ENCODE measurements at regions not wholly inside any gene's neighbourhood (a gene's known extent, or its start where the extent isn't known, plus 50 kb on each side); places are given as distances from the start of the nearest gene placed in this dataset.

DNA sequence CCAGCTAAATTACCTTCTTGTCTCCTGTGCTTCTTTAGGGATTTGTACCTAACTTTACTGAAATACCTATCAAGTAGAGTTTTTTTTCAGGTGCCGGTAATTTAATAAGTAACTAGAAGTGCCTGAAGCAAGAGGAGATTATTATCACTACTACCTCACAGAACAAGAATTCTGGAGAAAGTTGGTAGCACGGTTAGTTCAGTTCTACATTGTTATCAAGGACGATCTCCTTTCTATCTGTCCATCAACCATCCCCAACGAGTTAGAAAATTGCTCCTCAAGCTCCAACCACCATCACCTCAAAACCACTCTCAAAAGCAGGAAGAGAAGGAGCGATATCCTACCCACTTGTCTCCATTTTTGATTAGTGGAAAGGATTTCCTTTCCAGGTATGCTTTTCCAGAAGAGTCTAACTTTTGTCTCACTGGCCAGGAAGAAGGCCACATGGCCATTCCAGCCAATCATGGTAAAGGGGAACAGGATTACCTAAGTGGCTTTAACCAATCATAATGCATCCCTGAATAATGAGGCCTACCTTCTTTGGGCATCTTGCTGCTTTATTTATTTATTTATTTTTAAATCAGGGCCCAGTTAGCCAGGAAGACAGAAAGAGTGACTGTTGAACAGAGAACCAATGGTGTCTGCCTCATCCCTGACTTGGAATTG, 265.2 kb downstream of the SNX13 start:
- DNase-seq (ENCODE audit: insufficient read length, low spot score): no peak
- FAIRE-seq: no peak
- TF ChIP-seq POLR2A (IDR thresholded peaks at IDR 0.05; ENCODE audit: low read depth, low read length): no peak
- TF ChIP-seq POLR2AphosphoS5 (IDR thresholded peaks at IDR 0.05; ENCODE audit: low read depth, low read length): no peak
- no peak for TF ChIP-seq SPI1 (IDR thresholded peaks at IDR 0.05; ENCODE audit: low read depth, low read length)
- no peak for TF ChIP-seq TAF1 (IDR thresholded peaks at IDR 0.05; ENCODE audit: low read depth, low read length)
- TF ChIP-seq POU2F2 (IDR thresholded peaks at IDR 0.05; ENCODE audit: low read depth, low read length): no peak
- TF ChIP-seq PAX5 (IDR thresholded peaks at IDR 0.05; ENCODE audit: insufficient read depth, low read length, severe bottlenecking): no peak

DNA sequence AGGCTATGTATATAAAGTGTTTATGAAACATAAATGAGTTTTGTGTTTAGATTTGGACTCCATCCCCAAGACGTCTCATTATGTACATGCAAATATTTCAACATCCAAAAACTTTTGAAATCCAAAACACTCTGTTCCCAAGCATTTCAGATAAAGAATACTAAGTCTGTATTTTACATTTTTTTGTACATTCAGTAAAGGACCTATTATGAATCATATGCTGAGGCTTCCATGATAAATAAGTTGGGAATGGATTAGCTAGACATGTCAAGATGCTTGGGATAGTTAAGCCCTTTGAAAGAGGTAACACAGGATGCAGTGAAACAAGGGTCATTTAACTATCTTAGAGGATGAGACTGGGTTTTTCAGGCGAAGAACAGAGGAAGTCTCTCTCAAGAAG, 262.9 kb downstream of the SNX13 start:
- DNase-seq (ENCODE audit: insufficient read length, low spot score) (no peak), FAIRE-seq (no peak)
- no peak for TF ChIP-seq POU2F2 (IDR thresholded peaks at IDR 0.05; ENCODE audit: low read depth, low read length)

DNA sequence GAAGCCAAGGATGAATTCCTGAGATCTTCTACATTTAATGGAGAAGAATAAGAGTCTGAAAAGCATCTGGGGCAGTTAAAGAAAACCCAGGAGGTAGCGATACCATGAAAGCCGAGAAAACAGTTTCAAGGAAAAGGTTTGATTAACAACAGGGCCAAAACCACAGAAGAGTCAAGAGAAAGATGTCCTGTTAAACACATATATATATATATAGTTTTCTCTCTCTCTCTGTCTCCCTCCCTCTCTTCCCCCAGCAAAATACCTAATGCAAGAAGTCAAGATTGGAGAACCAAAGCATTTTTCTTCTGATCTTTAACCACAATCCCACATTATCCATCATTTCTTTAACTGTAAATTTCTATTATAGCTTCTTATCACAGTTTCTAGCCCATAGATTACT, 261.4 kb downstream of the SNX13 start:
- TF ChIP-seq PAX5 (IDR thresholded peaks at IDR 0.05; ENCODE audit: insufficient read depth, low read length, severe bottlenecking) (no peak), POLR2A (IDR thresholded peaks at IDR 0.05; ENCODE audit: low read depth, low read length) (no peak), SPI1 (IDR thresholded peaks at IDR 0.05; ENCODE audit: low read depth, low read length) (no peak), POU2F2 (IDR thresholded peaks at IDR 0.05; ENCODE audit: low read depth, low read length) (no peak), TAF1 (IDR thresholded peaks at IDR 0.05; ENCODE audit: low read depth, low read length) (no peak), POLR2AphosphoS5 (IDR thresholded peaks at IDR 0.05; ENCODE audit: low read depth, low read length) (no peak)
- FAIRE-seq (no peak), DNase-seq (ENCODE audit: insufficient read length, low spot score) (no peak)

DNA sequence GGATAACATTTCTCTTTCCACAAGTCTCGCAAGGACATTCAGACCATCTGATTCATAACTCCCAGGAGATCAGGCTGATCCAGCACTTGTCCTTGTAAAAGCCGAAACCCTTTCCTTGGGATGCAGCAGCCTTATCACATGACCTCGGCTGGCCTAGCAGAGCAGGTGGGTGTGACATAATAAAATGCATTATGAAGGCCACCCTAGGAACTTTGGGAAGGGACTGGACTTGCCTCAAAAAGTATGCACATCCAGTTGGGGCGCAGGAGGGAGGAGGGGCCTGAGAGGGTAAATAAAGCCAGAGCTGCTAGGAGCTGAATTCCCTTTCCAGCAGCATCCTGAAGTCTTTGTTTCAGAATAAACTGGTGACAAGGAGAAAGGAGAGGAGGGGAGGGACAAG, 260.8 kb downstream of the SNX13 start:
- TF ChIP-seq PAX5 (IDR thresholded peaks at IDR 0.05; ENCODE audit: insufficient read depth, low read length, severe bottlenecking) (no peak), TAF1 (IDR thresholded peaks at IDR 0.05; ENCODE audit: low read depth, low read length) (no peak), POU2F2 (IDR thresholded peaks at IDR 0.05; ENCODE audit: low read depth, low read length) (no peak), SPI1 (IDR thresholded peaks at IDR 0.05; ENCODE audit: low read depth, low read length) (no peak), POLR2A (IDR thresholded peaks at IDR 0.05; ENCODE audit: low read depth, low read length) (no peak), POLR2AphosphoS5 (IDR thresholded peaks at IDR 0.05; ENCODE audit: low read depth, low read length) (no peak)
- no peak for DNase-seq (ENCODE audit: insufficient read length, low spot score)
- no peak for FAIRE-seq

DNA sequence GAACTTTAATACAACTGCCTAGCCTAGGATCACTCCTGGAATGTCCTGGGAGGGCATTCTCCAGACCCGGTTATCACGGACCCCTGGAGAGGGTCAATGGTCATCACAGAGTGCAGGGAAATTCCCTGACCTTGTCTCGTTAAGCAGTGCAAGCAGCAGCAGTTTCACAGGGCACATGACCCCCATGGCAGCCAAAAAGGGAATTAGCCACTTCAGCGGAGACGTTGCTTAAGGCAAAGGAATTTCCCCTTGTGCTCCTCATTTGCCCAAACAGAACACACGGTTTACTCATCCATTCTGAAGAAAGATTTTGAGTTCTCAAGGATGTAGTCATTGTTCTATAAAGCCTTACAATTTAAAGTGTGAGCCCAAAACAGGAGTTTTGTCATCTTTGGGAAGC, 260.3 kb downstream of the SNX13 start:
- DNase-seq (ENCODE audit: insufficient read length, low spot score): no peak
- TF ChIP-seq PAX5 (IDR thresholded peaks at IDR 0.05; ENCODE audit: insufficient read depth, low read length, severe bottlenecking) (no peak), POU2F2 (IDR thresholded peaks at IDR 0.05; ENCODE audit: low read depth, low read length) (no peak), POLR2AphosphoS5 (IDR thresholded peaks at IDR 0.05; ENCODE audit: low read depth, low read length) (no peak), SPI1 (IDR thresholded peaks at IDR 0.05; ENCODE audit: low read depth, low read length) (no peak), POLR2A (IDR thresholded peaks at IDR 0.05; ENCODE audit: low read depth, low read length) (no peak), TAF1 (IDR thresholded peaks at IDR 0.05; ENCODE audit: low read depth, low read length) (no peak)
- FAIRE-seq: no peak

DNA sequence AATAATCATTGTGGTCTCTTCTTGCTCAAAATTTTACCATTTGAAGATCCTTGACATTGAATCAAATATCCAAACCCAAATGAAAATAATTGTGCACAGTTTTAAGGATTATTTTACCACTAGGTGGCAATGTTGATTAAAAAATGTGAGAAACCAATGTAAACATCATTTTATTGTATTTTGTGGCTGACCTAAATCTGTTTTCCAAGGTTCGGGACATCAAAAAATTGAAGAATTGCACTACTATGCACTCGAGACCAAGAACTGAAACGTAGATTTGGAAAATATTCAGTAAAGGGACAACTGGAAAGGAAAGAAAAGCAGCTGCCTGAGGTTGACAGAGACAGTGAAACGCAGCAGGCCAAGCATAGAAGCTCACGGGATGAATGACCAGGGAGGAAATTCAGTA, 259.3 kb downstream of the SNX13 start:
- TF ChIP-seq TAF1 (IDR thresholded peaks at IDR 0.05; ENCODE audit: low read depth, low read length) (no peak), POLR2A (IDR thresholded peaks at IDR 0.05; ENCODE audit: low read depth, low read length) (no peak), POU2F2 (IDR thresholded peaks at IDR 0.05; ENCODE audit: low read depth, low read length) (no peak), PAX5 (IDR thresholded peaks at IDR 0.05; ENCODE audit: insufficient read depth, low read length, severe bottlenecking) (no peak), POLR2AphosphoS5 (IDR thresholded peaks at IDR 0.05; ENCODE audit: low read depth, low read length) (no peak), SPI1 (IDR thresholded peaks at IDR 0.05; ENCODE audit: low read depth, low read length) (no peak)
- DNase-seq (ENCODE audit: insufficient read length, low spot score) (no peak), FAIRE-seq (no peak)

DNA sequence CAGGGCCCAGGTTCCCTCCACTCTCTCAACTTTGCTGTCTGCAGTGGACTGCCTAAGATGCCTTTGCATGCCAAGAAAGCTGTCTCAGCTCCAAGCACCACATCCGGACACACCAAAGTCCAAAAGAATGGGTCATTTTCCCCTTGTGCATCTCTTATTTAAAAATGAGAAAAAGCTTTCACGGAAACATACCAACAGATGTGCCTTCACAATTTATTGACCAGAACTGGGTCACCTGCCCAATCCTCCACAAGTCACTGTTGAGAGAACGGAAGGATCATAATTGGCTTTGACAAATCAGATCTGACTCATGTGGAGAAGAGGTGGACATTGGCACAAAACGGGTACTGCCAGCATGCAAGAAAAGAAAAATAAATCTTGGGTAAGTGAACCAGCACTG, 258.3 kb downstream of the SNX13 start:
- DNase-seq (ENCODE audit: insufficient read length, low spot score): no peak
- TF ChIP-seq PAX5 (IDR thresholded peaks at IDR 0.05; ENCODE audit: insufficient read depth, low read length, severe bottlenecking) (no peak), POLR2A (IDR thresholded peaks at IDR 0.05; ENCODE audit: low read depth, low read length) (no peak), POLR2AphosphoS5 (IDR thresholded peaks at IDR 0.05; ENCODE audit: low read depth, low read length) (no peak), SPI1 (IDR thresholded peaks at IDR 0.05; ENCODE audit: low read depth, low read length) (no peak)
- FAIRE-seq: no peak

DNA sequence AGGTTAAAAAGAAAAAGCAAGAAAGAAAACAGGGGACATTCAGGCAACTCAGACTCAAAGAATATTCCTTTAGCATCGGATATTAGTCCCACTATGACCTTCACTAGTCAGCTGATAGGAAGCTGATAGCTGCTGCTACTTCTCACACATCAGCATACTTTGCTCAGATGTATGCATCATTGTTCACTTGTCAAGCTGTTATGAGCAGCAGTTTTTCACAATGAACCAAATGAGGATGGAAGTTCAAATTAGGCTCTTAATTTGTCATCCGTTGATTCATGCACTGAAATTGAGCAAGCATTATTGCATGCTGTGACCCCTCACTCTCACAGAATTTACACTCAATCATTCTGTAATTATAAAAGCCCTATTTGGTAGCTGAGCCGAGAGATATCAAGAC, 257.7 kb downstream of the SNX13 start:
- FAIRE-seq: no peak
- TF ChIP-seq POLR2AphosphoS5 (IDR thresholded peaks at IDR 0.05; ENCODE audit: low read depth, low read length): no peak
- no peak for TF ChIP-seq PAX5 (IDR thresholded peaks at IDR 0.05; ENCODE audit: insufficient read depth, low read length, severe bottlenecking)
- no peak for TF ChIP-seq SPI1 (IDR thresholded peaks at IDR 0.05; ENCODE audit: low read depth, low read length)
- DNase-seq (ENCODE audit: insufficient read length, low spot score): no peak

DNA sequence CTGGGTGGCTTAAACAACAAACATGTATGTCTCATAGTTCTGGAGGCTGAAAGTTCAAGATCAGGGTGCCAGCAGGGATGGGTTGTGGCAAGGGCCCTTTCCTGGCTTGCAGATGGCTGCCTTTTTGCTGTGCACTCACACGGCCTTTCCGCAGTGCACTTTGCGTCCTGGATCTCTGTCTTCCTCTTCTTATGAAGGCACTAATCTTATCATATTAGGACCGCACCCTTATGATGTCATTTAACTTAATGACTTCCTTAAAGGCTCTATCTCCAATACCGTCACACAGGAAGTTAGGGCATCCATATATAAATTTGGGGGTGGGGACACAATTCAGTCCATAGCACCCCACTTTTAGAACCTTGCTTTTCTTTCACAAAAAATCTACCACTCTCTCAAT, 255.2 kb downstream of the SNX13 start:
- TF ChIP-seq POLR2A (IDR thresholded peaks at IDR 0.05; ENCODE audit: low read depth, low read length) (no peak), PAX5 (IDR thresholded peaks at IDR 0.05; ENCODE audit: insufficient read depth, low read length, severe bottlenecking) (no peak), POLR2AphosphoS5 (IDR thresholded peaks at IDR 0.05; ENCODE audit: low read depth, low read length) (no peak), POU2F2 (IDR thresholded peaks at IDR 0.05; ENCODE audit: low read depth, low read length) (no peak), TAF1 (IDR thresholded peaks at IDR 0.05; ENCODE audit: low read depth, low read length) (no peak), SPI1 (IDR thresholded peaks at IDR 0.05; ENCODE audit: low read depth, low read length) (no peak)
- DNase-seq (ENCODE audit: insufficient read length, low spot score) (no peak), FAIRE-seq (no peak)

DNA sequence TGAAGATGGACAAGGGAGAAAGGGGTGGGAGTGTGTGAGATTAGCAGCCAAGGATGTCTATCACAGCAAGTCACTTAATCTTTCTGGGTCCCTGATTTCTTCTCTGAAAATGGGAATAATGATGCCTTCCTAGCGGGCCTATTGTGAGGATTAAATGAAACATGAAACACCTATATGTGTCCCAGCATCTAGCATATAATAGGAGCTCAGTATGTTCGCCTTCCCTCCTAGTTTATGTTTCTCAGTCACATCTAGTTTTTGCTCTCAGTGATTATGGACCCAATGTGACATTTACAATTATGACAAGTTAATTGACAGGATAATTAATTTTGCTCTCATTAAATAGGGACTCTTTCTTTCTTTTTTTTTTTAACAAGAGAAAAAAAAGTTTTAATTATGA, 252.9 kb downstream of the SNX13 start:
- FAIRE-seq: no peak
- no peak for DNase-seq (ENCODE audit: insufficient read length, low spot score)
- TF ChIP-seq TAF1 (IDR thresholded peaks at IDR 0.05; ENCODE audit: low read depth, low read length): no peak
- TF ChIP-seq POLR2AphosphoS5 (IDR thresholded peaks at IDR 0.05; ENCODE audit: low read depth, low read length): no peak
